GM19025 (cell line): ENCODE measurements at regions not wholly inside any gene's neighbourhood (a gene's known extent, or its start where the extent isn't known, plus 50 kb on each side); places are given as distances from the start of the nearest gene placed in this dataset.
A peak's percentile ranks its signal among the peaks of the same experiment; 100 is the strongest.

Experiments
- ATAC-seq: cut with Tn5 transposase; IDR thresholded peaks from one replicate; pipeline ENCODE4 v1.9.1; 2021; ENCODE audit warnings: mild to moderate bottlenecking, low read depth, moderate library complexity; ENCODE audit not compliant: unreplicated experiment

DNA sequence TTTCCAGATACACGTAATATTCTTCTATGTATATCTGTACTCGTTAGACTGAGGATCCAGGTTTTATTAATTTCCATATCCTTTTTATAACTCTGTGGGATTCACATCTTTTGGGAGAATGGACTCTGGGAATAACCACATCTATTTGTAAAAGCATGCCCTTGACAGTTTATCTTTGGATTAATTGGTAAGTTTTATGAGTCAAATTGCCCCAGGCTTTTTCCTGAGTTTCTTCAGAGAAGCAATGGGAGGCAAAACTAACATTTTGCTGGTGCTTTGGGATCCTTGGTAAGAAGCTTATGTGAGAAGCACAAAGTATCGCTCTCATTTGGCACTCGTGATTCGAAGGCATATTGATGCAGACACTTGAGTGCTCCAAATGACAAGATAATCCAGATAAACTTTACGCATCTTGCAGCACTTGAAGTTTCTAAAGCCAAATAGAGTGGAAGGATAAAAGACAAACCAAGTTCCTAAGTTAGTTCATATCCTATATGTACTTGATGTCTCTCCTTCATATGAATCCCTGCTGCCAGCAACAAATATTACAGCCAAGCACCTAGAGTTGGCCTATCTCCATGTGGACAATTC lies 324.7 kb downstream of the TLE4 start:
- ATAC-seq, result no peak

GRCh38 chr9:79895232-79895631 lies 323.5 kb downstream of the TLE4 start:
- no peak for ATAC-seq

DNA sequence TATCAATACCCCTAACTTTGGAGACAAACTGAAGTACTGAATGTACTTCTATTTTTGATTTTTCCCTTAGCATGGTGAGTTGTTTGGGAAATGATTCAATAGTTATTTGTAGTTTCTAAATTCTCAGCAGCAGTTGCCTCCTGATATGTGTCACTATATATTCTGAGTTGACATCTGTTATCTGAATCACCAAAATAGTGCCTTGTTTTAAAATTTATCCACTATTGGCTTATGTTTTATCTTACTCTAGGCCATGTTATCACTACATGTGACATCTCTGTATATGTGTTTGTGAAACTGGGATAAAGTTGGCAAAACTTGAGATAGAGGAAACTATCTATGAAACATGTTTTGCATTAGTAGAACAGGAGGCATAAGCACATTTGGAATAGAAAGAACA lies 317.6 kb downstream of the TLE4 start:
- ATAC-seq, result no peak

GRCh38 chr9:79885093-79885857 lies 313.5 kb downstream of the TLE4 start:
- no peak for ATAC-seq

GRCh38 chr9:79884546-79884945 lies 312.8 kb downstream of the TLE4 start:
- no peak for ATAC-seq

- no peak for ATAC-seq
Measured at GRCh38 chr9:79883073-79883645, 311.4 kb downstream of the TLE4 start.

DNA sequence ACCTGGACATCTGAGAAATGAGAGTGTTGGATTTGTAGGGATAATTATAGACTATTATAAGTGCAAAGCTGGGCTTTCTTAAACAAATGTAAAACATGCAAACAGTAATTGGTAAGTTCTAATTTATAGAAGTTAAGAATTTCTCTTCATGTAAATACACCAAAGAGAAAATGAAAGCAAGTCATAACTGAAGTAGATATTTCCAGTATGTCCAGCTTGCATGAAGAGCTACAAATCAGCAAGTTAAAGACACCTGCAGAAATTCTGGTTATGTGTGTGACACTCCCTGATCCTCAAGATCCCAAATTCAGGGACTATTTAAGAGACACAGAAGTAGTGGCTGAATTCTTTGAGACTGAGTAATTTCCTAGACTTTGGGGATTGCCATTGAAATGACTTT lies 308.9 kb downstream of the TLE4 start:
- no peak for ATAC-seq

- ATAC-seq, result no peak
Measured at GRCh38 chr9:79877943-79878602, 306.3 kb downstream of the TLE4 start.

GRCh38 chr9:79868567-79869189 lies 296.9 kb downstream of the TLE4 start:
- ATAC-seq, result no peak

DNA sequence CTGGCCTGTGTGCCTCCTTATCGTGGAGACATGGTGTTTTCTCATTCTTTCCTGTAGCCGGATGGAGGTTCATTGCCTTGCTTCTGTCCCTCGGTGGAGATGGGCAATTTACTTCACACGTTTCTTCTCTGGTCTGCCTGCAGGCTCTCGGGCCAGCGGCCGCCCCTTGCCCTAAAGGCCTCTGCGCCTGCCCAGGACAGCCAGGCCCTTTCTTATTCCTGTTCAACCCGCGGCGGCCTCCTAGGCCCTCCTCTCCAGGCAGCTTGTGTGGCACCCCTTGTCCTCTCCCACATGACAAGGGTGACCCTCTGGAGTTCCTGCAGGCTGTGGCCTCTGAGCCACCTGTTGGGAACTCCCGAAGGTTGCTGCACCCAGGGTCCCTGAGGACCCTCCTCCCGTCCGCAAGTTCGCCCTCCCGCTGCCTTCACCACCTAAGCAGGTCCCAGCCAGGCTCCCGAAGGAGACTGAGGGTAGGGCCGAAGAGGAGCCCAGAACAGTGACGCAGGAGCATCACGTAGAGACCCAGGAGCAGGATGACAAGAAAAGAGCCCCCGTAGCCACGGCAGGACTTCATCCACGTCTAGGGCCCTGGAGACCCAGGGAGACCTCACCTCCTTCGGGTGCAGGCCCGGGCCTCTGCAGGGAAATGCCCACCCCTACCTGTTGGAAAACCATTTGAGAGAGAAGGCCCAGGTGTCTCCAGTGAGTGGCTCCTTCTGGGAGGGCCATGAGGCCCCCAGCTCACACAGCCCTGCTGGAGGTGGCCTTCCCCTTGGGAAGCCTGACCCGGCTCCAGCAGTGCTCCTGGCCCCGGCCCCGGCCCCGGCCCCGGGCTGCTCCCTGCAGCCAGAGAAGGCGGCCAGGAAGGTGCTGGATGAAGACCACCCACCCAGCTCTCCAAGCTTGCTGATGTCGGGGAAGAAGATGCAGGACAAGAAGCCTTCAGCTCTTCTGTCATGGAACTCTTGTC lies 291.4 kb downstream of the TLE4 start:
- ATAC-seq, result no peak

DNA sequence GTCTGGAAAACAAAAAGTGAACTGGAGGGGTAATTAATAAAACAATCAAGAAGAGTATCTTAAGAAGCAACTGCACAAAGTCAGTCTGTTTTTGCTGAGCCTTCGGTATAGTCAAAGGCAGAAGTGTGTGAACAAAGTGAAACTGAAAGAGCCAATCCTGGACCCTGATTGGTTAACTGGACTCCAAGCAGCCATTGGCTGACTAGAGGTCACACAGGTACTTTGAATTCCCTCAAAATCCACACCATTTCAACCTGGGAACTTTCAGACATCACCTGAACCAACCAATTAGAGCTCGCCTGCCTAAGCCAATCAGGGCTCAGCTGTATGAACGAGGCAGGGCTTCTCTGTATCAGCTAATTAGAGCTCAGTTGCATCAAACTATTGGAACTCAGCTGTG lies 286.7 kb downstream of the TLE4 start:
- peak; percentile 80 for ATAC-seq

DNA sequence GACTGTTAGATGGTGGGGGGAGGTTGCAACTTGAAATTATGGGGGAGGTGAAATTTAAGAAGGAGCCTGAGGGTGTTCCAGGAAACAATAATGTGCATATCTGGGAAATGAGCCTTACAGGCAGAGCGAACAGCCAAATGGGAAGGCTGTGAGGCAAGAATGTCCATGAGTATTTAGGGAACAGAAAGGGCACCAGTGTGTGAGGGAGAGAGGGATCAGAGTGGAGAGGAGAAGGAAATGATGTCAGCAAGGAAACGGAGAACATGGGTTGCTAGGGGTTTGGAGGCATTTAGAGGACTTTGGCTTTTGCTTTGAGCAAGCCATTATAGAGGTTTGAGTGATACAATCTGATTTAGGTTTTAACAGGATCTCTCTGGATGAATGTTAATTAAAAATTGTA lies 285.4 kb downstream of the TLE4 start:
- ATAC-seq, result no peak

- ATAC-seq, result no peak
Measured at GRCh38 chr9:79847074-79847473, 275.3 kb downstream of the TLE4 start.

DNA sequence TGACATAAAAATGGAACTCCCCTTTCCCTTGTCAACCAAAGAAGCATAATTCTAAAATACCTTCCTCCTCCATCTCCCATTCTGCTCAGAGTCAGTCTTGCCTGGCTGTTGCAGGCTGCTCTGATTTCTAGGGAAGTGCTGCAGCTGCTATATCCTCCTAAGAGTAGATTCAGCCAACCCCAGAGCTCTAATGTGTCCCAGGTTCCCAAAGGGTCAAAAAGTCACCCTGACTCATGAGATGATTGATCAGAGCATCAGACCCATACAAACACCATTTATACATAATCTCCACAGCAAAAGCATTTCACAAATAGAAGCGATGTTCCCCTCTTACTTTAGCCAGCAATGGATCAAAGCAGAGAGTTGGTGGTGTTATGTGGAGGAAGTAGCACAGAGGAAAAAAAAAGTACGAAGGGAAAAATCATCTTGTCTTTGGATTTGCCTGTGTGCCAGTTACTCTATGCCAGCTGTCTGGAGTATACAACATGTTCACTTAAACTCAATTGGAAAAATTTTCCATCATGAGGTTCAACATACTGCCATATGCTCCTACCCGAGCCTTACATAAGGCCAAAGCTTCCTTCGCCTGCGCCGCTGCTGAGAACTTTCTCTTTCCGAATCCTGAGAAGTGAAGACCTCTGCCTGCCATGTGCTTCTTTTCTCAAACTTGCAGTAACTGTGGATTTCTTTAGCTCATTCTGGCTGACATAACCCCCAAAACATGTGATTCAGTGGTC lies 258.0 kb downstream of the TLE4 start:
- ATAC-seq, result no peak

DNA sequence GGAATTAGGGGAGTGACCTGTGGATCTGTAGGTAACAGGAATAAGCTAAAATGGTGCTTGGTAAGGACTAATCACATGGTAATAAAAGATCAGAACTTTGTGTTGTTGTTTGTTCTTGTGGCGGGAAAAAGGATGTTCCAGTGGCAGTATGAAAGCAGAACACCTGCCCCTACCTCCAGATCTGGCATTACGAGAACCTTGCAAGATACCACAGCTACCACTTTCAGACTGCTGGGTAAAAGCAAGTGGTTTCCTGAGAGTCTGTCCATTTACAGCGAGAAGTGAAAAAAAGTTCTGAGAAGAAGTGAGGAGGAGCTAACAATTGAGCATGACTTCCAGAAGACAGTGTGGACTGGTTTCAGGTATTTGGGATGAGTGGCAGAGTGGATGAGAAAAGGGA lies 252.5 kb downstream of the TLE4 start:
- ATAC-seq, result no peak

DNA sequence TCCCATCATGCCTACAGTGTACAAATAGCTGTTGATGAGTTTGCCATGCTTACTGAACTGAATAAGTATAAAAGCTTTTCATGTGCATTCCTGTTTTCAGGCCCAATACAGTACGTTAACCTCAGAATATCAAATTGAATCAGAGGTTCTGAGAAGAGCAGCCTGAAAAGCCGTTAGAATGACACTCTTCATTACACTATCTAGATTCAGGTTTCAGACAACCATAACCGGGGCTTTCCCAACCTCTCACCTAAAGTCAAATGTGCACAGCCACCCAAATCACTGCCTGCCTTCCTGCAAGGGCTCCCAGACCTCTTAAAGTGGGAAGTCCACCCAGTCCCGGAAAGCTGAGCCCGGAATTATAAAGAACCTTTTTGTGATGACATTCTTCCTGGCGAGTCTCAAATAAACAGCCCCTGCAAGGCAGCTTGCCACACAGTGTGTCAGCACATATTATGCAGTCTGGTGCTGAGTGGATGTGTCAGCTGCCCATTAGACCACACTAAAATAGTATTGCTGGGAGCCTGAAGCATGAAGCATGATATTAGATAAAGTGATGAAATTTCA lies 245.8 kb downstream of the TLE4 start:
- ATAC-seq, result peak; percentile 77

- ATAC-seq, result no peak
Measured at GRCh38 chr9:79813258-79813638, 241.5 kb downstream of the TLE4 start.

DNA sequence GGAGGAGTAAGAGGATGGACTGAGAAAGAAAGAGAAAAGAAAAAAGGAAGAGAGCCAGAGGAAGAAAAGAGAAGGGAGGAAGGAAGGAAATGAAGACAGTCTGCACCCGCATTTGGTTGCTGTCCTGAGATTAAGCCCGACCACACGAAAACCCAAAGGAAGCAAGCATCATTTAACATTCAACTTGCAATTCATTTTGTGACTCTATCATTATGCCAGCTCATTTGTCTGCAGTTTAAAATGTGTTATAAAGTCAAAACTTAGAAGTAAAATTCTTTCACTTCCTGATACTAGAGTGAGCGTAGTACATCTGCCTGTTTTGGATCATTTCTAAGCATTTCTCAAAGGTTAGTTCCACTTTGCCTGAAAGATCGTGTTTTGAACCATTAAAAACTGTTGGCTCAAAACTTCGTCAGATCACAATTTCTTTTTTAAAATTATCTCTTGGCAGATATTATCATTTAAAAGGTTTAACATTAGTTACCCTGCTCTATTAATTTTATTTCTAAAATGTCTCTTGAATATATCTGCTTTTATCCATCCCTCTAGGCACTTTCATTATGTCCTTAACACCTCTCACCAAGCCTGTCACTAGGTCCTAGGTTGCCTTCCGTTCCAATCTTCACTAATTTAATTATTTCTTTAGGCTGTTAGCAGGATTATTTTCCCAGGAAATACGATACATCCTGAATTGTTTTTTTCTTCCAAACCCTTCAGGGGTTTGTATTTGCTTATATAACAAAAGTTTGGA lies 240.9 kb downstream of the TLE4 start:
- ATAC-seq, result peak; percentile 54
